ENCODE measurements at regions not wholly inside any gene's neighbourhood (a gene's known extent, or its start where the extent isn't known, plus 50 kb on each side); places are given as distances from the start of the nearest gene placed in this dataset.
"Not testable (repeated sequence)": the region's sequence is repeated elsewhere in the genome, so short reads cannot be mapped to it uniquely, and the experiment has no call there.

DNA sequence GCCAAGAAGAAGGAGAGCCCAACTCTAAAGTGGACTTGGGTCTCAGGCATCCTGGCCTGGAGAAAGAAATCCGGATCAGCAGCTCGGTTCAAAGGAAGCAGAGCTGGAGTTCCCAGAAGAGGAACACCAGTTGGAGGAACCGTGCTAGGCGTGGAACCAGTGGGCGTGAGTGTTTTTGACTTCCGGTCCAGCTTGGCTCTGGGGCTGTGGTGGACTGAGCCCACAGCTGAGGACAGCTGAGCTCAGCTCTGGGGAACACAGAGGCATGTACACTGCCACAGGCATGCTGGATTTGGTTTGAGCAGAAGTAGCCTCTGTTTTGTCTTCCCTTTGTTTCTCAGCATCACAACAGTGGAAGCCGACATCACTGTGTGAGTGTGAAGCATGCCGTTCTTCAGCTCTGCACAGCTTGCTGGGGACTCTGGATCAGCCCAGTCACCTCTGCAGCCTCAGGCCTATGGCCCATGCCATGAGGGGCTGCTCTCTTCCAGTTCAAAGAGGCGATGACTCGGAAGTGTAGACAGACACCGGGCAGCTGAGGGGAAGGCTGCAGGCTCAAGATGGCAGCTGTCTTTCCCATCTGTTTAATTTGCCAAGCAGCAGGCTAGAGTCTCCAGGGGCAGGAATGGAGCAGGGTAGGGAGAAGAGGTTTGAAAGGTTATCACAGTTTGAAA lies 185.8 kb upstream of the UBE3A start:
- DNase-seq, result no peak

DNA sequence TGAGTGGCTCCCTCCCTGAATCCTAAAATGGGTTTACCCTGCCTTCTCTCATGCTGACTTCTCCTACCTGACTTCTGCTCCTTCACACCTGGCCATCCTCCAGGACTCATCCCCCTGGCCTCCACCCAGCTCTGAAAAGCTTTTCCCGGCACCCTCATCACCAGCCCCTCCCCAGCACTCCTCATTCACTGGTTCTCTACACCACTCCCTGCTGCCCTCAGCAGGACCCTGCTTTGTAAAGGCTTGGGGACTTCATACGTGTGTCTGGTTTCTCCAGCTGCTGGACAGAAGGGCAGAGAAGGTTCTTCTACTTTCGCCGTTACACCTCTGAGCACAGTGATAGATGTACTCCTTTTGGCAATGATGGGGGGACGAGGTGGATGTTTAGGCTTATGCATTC lies 184.9 kb upstream of the UBE3A start:
- no peak for DNase-seq

DNA sequence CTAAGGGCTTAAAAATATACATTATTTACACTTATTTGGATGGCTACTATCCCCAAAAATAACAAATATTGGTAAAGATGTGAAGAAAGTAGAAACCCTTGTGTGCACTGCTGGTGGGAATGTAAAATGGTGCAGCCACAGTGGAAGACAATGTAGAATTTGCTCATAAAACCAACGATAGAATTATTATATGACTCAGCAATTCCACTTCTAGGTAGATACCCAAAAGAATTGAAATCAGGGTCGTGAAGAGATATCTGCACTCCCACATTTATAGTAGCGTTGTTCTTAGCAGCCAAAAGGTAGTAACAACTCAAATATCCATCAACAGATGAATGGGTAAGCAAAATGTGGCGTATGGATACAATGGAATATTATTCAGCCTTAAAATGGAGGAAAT lies 181.6 kb upstream of the UBE3A start:
- no peak for DNase-seq

DNA sequence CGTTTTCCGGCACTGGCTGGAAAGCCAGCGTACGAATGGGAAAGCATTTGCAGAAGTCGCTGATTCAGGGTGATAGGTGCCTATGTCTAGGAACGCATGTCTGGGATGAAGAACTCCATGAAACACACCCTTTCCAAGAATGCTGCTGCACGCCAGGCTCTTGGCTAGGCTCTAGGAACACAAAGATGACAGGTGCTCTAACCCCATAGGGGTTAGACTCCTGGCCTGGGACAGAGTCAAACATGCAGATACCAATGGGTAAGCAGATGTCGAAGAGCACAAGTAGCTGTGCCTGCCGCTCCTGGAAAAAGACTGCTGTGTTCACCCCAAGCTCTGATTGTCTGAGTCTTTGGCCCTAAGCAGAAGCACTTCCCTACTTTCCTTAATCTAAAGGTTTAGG lies 180.9 kb upstream of the UBE3A start:
- no peak for DNase-seq

DNA sequence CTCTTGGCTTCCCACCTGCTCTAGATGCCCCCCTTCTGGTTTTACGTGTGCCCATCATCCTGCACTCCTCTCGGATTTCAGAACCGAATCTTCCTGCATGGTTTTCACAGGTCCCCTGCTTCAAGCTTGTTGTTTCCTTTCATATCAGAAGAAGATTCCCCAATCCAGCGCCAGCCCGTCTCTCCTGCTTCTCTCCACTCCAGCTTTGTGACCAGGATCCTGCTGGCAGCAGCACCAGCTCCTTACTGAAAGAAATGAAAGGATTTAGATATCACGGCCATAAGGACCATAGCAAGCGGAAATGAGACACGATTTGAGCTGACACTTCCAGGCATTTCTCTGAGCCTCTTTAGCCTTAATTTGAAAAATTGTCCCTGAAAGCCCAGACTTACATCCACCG lies 180.3 kb upstream of the UBE3A start:
- no peak for DNase-seq

DNA sequence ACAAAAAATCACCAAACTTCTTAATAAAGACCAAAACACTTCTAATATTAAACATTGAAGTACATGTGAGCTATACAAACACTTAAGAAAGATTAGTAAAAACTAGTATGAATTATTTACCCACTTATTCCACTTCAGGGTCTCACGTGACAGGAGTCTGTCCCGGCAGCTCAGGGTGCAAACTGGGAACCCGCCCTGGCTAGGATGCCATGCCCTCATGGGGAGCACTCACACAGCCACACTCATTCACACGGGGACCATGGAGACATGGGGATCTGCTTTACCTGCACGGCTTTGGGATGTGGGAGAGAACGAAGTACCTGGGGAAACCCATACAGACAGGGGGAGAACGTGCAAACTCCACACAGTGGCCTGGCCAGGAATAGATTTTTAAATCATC lies 179.3 kb upstream of the UBE3A start:
- no peak for DNase-seq

- DNase-seq, result no peak
Measured at GRCh38 chr15:25616471-25616870, 177.6 kb upstream of the UBE3A start.

- DNase-seq, result no peak
Measured at GRCh38 chr15:25613134-25613533, 174.3 kb upstream of the UBE3A start.

DNA sequence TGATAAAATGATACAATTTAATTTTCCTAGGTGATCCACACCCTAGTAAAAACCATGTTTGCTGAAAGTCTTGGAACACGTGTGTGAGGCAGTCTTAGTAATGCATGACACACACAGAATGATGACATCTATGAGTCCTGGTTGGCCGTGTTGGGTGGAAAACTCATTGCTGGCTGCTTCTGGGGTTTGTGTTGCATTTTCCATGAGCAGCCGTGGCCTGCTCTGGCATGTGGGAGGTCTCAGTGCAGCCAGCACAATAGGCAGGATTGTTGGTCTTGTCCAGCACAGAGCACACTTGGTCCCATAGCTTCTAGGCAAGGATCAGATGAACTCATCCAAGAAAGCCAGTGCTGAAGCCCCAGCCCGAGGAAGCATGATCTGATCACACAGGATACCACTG lies 172.8 kb upstream of the UBE3A start:
- no peak for DNase-seq

- no peak for DNase-seq
Measured at GRCh38 chr15:25609371-25609770, 170.5 kb upstream of the UBE3A start.

GRCh38 chr15:25608926-25609325 lies 170.1 kb upstream of the UBE3A start:
- DNase-seq, result no peak

DNA sequence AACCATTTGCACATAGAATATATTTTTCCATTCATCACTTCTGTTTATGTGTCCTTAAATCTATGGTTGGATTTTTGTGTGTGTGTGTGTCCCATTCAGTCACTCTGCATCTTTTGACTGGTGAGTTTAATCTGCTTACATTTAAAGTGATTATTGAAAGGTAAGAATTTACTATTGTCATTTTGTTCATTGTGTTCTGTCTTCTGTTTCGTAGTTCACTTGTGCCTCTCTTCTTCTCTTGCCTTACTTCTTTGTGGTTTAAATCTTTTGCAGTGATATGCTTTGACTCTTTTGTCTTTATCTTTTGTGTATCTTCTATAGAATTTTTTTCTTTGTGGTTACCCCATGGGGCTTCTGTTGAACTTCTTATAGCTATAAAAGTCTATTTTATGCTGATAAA lies 166.3 kb upstream of the UBE3A start:
- DNase-seq, result no peak

DNA sequence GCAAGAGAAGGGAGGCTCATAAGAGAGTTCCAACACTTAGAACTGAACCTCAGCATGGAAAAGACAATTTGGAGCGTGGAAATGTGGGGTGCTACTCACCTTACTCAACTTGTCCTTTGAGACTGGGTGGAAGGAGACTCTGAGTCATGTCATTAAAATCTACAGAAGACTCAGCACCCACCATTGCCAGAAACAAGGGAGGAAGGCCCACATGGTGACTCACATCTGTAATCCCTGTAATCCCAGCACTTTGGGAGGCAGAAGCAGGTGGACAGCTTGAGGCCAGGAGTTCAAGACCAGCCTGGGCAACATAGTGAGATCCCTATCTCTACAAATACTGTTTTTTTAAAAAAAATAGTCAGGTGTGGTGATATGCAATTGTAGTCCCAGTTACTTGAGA lies 161.9 kb upstream of the UBE3A start:
- DNase-seq, result no peak

DNA sequence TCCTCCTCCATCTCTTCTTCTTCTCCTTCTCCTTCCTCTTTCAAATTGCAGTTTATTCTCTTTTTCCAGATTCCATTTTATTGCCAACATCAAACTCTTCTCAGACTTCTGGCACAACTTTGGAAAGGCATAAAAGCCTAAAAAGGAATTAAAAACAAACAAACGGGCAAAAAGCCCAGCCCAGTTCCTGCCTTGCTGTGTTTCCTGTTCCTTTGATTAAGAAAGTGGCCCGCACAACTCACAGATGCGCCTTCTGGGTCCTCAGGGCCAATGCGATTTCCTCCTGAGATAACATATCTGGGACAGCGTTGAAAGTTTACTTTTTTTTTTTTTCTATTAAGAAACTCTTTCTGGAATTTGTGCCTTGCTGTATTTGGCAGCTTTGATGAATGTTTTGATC lies 158.7 kb upstream of the UBE3A start:
- no peak for DNase-seq

GRCh38 chr15:25596644-25597562 lies 158.1 kb upstream of the UBE3A start:
- no peak for DNase-seq

- no peak for DNase-seq
Measured at GRCh38 chr15:25587616-25588340, 149.0 kb upstream of the UBE3A start.

GRCh38 chr15:25582886-25583285 lies 144.1 kb upstream of the UBE3A start:
- no peak for DNase-seq

DNA sequence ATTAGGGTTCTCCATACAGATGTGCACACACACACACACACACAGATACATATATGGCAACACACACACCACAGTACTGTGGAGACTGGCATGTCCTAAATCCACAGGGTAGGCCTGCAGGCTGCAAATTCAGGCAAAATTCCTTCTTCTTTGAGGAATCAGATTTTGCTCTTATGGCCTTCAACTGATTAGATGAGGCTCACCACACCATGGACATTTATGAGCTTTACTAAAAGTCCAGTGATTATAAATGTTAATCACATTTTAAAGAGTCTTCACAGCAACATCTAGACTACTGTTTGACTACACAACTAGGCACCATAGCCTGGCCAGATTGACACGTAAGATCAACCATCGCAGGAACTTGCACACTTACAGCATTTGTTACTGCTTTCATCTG lies 140.3 kb upstream of the UBE3A start:
- DNase-seq, result no peak

- no peak for DNase-seq
Measured at GRCh38 chr15:25572191-25572590, 133.4 kb upstream of the UBE3A start.

GRCh38 chr15:25568751-25569150 lies 129.9 kb upstream of the UBE3A start:
- DNase-seq, result peak; percentile 44

GRCh38 chr15:25566545-25566944 lies 127.7 kb upstream of the UBE3A start:
- DNase-seq, result not testable (repeated sequence)

GRCh38 chr15:25565470-25566264 lies 126.8 kb upstream of the UBE3A start:
- DNase-seq, result no peak

- no peak for DNase-seq
Measured at GRCh38 chr15:25563596-25563995, 124.8 kb upstream of the UBE3A start.
